LNCaP clone FGC (cell line): ENCODE measurements at regions not wholly inside any gene's neighbourhood (a gene's known extent, or its start where the extent isn't known, plus 50 kb on each side); places are given as distances from the start of the nearest gene placed in this dataset.

ENCODE experiments used
- DNase-seq: peaks from one replicate; pipeline ENCODE4 v3.0.0-alpha.2; 2011; ENCODE audit warnings: low read depth
- H3K4me3 ChIP-seq: 2 replicates; pipeline ENCODE4 v1.5.1; 2011; ENCODE audit warnings: mild to moderate bottlenecking, low read depth, low read length, control low read depth
- TF ChIP-seq, protein P1 (sequence below): IDR thresholded peaks from 2 replicates; pipeline ENCODE4 v1.5.1; 2012; ENCODE audit warnings: mild to moderate bottlenecking; ENCODE audit not compliant: control insufficient read depth, insufficient read depth; ENCODE audit errors: extremely low read depth

DNA sequence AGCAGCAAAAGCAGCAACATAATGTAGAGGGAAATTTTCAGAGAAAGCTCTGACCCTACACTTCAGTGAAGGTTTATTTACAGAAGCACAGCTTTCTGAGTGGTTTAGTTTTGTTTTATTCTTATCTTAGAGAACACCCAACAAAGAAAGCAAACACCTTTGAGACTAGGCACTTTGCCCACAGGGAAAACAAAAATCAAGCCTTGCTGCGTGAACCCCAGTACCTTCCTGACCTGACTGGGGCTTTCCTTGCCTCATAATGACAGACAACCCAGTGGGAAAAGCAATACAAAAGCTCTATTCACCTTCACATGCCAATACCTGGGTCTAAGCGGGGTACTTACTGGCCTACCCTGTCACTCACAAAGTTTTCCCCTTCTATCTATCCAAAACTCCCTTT is 189.8 kb downstream of the HINT1 start:
- peak; percentile 36 for DNase-seq
- H3K4me3 ChIP-seq, result no peak overlapping the region
- TF ChIP-seq, protein P1, sequence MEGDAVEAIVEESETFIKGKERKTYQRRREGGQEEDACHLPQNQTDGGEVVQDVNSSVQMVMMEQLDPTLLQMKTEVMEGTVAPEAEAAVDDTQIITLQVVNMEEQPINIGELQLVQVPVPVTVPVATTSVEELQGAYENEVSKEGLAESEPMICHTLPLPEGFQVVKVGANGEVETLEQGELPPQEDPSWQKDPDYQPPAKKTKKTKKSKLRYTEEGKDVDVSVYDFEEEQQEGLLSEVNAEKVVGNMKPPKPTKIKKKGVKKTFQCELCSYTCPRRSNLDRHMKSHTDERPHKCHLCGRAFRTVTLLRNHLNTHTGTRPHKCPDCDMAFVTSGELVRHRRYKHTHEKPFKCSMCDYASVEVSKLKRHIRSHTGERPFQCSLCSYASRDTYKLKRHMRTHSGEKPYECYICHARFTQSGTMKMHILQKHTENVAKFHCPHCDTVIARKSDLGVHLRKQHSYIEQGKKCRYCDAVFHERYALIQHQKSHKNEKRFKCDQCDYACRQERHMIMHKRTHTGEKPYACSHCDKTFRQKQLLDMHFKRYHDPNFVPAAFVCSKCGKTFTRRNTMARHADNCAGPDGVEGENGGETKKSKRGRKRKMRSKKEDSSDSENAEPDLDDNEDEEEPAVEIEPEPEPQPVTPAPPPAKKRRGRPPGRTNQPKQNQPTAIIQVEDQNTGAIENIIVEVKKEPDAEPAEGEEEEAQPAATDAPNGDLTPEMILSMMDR, result no peak

- TF ChIP-seq, protein P1, result no peak
- H3K4me3 ChIP-seq, result no peak overlapping the region
- DNase-seq, result no peak
Observed at GRCh38 chr5:130974021-130974683, 190.9 kb downstream of the HINT1 start.

DNA sequence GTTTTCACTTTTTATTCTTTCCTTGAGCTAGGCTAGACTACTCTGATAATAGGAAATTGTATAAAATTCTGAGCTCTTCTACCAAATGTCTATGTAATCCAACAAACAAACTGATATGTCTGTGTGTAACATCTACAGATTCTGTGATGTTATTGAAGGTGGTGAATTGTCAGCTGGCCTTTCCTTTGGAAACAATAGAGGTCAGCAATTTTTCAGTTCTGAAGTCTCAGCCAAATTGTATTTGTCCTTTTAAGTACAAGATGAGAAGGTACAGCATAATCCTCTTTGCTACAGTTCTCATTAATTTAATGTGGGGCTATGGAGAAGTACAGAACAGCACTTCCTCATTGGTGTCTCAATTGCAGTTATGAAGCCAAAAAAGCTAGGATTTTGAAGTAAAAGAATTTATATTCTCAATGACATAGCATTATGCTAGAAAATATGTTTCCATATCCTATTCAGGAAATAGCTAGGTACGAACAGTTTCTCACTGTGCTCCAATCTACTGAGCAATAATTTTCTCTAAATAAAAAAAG is 198.0 kb downstream of the HINT1 start:
- no peak overlapping the region for H3K4me3 ChIP-seq
- no peak for DNase-seq
- TF ChIP-seq, protein P1, result no peak

GRCh38 chr5:130965920-130966319 is 199.1 kb downstream of the HINT1 start:
- H3K4me3 ChIP-seq, result no peak overlapping the region
- TF ChIP-seq, protein P1, result no peak
- DNase-seq, result no peak

GRCh38 chr5:130965360-130965759 is 199.7 kb downstream of the HINT1 start:
- H3K4me3 ChIP-seq, result no peak overlapping the region
- TF ChIP-seq, protein P1, result no peak
- DNase-seq, result no peak

DNA sequence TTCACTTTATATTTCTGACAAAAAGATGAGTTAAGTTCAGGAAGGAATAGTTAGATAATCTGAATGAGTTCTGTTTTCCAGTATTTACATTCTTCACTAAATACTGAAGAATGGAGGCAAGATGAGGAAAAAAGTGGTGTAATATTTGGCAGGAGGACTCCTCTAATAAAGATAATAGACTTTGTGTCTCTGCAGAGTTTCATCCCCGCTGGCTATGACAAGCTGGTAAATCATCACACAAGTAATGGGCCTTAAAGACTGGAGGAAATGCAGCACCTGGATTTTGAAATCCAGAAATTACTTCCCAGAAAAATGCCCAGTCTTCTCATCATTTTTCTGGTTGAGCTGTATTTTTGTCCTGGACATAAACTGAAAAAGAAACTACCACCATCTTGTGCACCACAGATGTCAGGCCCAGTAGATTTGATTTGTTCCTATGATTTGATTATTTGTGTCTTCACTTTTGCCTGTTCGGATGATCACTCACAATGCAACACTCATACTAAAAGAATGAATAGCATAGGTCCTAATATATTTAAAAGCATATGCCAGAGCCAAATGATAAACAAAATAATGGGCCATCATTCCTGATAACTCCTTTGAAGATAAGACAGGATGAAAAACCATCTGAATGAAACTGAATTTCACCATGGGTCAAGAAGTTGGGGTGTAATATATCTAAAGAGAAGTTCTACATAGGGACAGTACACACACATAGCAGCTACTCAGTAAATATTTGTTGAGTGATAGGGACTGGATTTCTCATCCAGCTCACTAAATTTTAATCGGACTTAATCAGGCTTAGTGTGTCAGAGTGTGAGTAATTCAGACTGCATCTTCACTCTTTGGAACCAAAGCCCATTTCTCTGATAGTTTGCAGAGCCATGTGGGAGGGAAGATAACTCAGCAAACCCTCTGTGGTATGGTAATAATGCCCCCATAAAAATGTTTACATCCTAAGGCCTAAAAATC is 200.5 kb downstream of the HINT1 start:
- TF ChIP-seq, protein P1, result no peak
- H3K4me3 ChIP-seq, result no peak overlapping the region
- no peak for DNase-seq
